HG02763 (cell line): ENCODE measurements at regions not wholly inside any gene's neighbourhood (a gene's known extent, or its start where the extent isn't known, plus 50 kb on each side); places are given as distances from the start of the nearest gene placed in this dataset.

ENCODE experiments used
- ATAC-seq: cut with Tn5 transposase; IDR thresholded peaks from one replicate; pipeline ENCODE4 v1.9.1; 2021; ENCODE audit warnings: mild to moderate bottlenecking, moderate library complexity; ENCODE audit not compliant: unreplicated experiment

DNA sequence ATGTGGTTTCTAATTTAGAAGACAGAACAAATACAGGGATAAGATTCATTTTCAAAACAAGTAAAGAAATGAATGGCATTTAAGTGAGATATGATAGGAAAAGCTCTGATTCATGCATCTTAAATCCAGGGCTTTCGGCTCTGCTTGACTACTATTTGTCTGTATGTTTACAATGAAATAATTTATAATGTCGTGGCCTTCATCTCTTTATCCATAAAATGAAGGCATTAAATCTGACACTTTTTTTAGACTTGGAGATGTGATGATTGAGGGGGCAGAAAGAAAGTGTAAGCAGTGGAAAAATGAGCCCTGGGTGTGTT, 115.7 kb upstream of the KIT start:
- ATAC-seq, result no peak

- no peak for ATAC-seq
Measured at GRCh38 chr4:54542540-54543041, 115.2 kb upstream of the KIT start.

- no peak for ATAC-seq
Measured at GRCh38 chr4:54543088-54543795, 114.5 kb upstream of the KIT start.

DNA sequence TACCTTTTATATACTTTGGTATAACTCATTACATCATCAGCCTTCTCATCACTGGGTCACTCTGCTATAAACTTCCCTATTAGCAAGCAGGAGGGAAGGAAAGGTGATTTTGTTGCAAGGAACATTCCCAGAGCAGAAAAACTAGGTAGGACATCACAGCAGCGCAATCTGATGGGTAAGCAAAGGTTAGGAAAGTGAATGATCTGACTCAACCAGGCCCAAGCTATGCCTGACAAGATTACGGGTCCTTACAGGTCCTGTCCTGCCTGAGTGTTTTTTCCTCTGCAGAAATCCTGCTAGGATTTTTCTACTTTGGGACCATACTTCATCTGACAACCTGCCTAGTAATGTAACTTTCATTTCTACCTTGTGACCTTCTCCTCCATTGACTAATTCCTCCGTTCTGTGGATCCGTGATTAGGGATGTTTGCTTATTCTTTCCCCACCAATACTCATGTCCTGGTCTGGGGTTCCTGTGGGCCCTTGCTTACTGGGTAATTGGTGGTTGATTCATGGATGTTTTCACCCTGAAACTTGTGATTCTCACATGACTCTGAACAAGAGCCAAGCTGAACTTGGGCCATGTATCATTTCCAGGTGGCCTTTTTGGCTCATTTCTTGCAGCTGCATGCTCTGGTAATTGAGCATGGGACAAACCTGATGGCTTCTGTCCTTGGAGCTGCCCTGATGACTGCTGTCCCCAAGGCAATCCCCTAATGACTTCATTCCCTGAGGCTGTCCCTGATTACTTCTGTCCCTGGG, 111.9 kb upstream of the KIT start:
- ATAC-seq, result no peak

GRCh38 chr4:54547299-54548097, 110.3 kb upstream of the KIT start:
- ATAC-seq, result peak; percentile 62

GRCh38 chr4:54548098-54548620, 109.6 kb upstream of the KIT start:
- peak; percentile 32 for ATAC-seq

GRCh38 chr4:54548831-54549460, 108.8 kb upstream of the KIT start:
- ATAC-seq, result no peak

DNA sequence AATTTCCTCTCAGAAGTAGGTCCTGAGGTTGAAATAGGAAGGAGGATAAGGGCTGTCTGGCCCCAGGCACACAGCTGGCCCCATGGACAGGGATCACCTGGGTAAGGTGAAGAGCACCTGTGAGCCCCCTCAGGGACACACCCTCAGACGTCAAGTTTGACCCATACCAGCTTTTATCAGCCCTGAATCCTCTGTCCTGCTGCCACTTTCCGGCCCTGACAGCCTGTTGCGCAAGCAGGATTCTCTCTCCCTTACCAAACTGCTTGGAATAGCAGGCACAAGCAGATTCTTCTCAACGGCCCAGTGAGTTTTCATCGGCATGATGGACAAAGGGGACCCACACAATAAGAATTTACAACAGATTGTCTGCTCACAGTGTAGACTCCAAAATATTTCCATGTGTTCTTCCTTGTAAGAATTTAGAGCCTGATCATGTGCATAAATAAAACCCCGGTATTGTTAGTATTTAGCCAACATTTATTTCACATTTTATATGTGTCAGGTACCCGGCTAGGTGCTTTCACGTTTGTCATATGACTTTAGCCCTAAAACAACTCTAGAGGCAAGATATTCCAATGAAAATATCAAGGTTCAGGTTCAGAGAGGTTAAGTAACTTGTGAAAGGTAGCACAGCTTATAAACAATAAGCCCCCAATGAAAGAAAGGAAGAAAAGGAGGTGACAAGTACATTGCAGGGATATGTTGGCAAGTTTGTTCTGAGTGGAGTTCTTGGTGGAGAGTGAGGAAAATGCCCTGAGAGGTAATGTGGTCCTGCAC, 107.2 kb upstream of the KIT start:
- no peak for ATAC-seq

DNA sequence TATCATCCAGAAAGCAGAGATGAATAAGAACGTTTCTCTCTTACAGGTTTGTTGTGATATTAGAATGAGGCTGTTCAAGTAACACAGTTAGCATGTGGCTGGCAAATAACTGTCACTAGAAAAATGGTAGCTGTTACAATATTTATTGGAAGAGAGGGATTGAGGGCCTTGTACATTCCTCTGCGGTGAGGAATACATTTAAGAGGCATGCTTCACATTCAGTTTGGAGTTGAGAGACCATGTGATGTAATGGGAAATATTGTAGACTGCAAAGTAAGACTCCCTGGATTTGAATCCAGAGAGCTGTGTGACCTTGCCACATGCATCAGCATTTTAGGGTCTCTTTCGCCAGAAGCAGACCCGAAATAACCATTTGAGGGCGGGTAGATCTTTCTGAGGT, 104.8 kb upstream of the KIT start:
- no peak for ATAC-seq

GRCh38 chr4:54554339-54554990, 103.3 kb upstream of the KIT start:
- ATAC-seq, result no peak

- ATAC-seq, result no peak
Measured at GRCh38 chr4:54556051-54556450, 101.7 kb upstream of the KIT start.

GRCh38 chr4:54556587-54556986, 101.2 kb upstream of the KIT start:
- ATAC-seq, result no peak

DNA sequence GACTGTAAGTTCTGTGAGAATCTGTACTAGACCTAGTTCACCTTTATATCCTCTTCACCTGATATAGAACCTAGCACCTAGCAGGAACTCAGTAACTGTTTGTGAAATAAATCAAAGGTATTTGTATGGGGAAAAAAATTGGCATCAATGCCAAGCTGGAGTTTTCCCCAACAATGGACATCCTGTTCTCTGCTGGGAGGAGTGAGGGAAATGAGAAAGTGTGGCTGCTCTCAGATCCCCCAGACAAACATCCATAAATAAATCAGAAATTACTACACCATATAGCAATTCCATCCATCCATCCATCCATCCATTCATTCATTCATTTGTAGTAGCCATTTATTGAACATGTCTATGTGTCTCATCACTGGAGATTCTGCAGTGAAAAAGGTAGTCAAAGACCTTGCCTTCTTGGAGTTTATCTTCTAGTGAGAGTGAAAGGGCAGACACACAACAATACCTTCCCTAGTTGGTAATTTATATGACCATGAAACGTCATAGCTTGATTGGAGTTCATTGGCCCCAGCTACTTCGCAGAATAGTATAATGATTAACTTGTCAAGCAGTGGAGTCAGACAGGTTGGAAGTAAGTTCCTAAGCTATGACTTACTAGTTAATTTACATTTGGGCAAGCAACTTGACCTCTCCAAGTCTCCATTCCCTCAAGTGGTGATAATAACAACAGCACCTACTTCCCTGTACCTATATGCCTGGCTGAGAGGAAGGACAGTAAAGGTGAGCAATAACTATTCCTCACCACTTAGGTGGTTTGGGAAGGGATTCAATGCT, 98.7 kb upstream of the KIT start:
- ATAC-seq, result no peak

GRCh38 chr4:54560513-54560912, 97.2 kb upstream of the KIT start:
- no peak for ATAC-seq

DNA sequence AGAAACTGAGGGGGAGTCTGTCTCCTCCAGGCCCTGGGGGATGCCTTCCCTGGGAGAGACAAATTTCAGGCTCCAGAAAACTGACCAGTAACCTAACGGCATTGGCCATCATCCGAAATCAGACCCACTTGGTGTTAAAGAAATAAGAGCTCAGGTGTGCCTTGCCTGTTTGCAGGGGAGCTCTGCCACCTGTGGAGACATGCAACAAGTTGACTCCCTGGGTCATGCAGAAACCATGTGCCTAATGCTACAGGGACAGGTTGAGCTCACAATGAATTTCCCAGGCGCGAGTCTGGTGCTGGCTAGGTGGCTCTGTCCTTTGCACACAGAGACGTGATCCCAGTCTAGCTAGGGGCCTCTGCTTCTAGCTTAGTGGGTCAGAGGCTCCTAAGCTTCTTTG, 95.8 kb upstream of the KIT start:
- ATAC-seq, result no peak

DNA sequence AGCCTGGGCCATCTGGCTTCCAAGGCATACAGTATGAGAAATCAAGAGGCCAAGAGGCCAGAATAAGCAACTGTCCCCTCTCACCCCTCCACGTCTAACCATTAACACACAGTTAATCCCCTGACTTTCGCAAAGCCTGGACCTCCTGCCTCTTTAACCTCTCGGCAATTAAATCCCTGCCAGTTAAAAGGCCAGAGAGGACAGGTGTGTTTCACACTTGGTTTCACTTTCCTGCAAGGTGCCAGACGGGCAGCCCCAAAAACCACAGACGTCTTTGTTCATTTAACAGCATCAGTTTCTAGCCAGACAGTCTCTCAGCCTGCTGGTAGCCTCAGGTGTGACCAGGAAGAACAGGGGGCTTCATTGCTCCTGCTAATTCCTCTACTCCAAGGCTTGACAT, 91.1 kb upstream of the KIT start:
- peak; percentile 88 for ATAC-seq

DNA sequence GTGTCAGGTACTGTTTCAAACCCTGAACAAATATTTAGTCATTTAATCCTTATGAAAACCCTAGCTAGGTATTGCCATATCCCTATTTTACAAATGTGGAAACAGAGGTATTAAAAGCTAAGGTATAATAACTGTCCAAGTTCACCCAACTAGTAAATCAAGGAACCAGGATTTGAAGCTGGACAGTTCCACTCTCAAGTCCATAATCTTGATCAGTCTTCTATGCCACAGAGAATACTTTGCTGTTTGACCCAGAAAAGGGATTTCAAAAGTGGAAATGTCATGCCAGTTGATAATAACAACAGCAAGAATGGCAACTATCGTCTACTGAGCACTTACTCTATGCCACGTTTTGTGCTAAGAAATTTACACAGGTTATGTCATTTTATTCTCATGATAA, 90.4 kb upstream of the KIT start:
- no peak for ATAC-seq

- ATAC-seq, result no peak
Measured at GRCh38 chr4:54568184-54568583, 89.6 kb upstream of the KIT start.

DNA sequence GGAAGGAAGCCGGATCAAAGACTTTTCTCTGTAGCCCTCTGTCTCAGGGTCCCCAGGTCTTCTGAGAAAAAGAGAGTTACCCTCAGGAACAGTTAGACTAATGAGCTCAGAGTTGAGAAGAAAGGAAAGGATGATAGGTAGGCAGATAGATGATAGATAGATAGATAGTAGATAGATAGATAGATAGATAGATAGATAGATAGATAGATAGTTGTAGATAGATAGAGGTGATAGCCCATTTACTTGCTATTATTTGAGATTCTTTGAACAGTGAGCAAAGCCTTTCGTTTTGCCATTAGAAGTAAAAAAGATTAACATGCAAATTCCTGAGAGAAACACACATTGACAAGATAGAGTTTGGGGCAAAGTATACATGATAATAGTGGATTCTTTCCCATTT, 86.9 kb upstream of the KIT start:
- no peak for ATAC-seq
